ENCODE measurements at regions not wholly inside any gene's neighbourhood (a gene's known extent, or its start where the extent isn't known, plus 50 kb on each side); places are given as distances from the start of the nearest gene placed in this dataset.

- TF ChIP-seq ZBTB33 (IDR thresholded peaks at IDR 0.05) (no peak), TAF1 (conservative IDR thresholded peaks at IDR 0.05) (no peak), RAD21 (IDR thresholded peaks at IDR 0.05) (no peak), ATF3 (IDR thresholded peaks at IDR 0.05) (no peak), GABPA (IDR thresholded peaks at IDR 0.05 in 1 of 2, conservative IDR thresholded peaks at IDR 0.05 in 1 of 2) (no peak), JUND (IDR thresholded peaks at IDR 0.05) (no peak)
- 91% methylated on average over 45 of the region's 45 CpGs for WGBS
- peaks cover 0 to 4% (median 2%) of the 10 kb centered on the region in 4 donors for H3K27me3 ChIP-seq (ENCODE audit: control insufficient read depth in 4 of 4, insufficient read depth in 4 of 4, low read length in 3 of 4)
These were observed 280.1 kb downstream of the NPHP4 start for GRCh38 chr1:5711956-5712645.

GRCh38 chr1:5711079-5711478 lies 281.1 kb downstream of the NPHP4 start:
- H3K9me3 ChIP-seq (ENCODE audit: control insufficient read depth in 4 of 4, low read length in 3 of 4) = peaks cover 0 to 9% (median 3%) of the 10 kb centered on the region in 4 donors
- peaks cover 0 to 4% (median 2%) of the 10 kb centered on the region in 4 donors for H3K27me3 ChIP-seq (ENCODE audit: control insufficient read depth in 4 of 4, insufficient read depth in 4 of 4, low read length in 3 of 4)
- no peak for TF ChIP-seq SP1 (IDR thresholded peaks at IDR 0.05)
- no peak for TF ChIP-seq RXRA (IDR thresholded peaks at IDR 0.05)
- TF ChIP-seq RAD21 (IDR thresholded peaks at IDR 0.05) = no peak
- TF ChIP-seq HNF4A (conservative IDR thresholded peaks at IDR 0.05) = no peak
- no peak for TF ChIP-seq GABPA (IDR thresholded peaks at IDR 0.05 in 1 of 2, conservative IDR thresholded peaks at IDR 0.05 in 1 of 2)
- H3K27ac ChIP-seq (ENCODE audit: low read depth in 1 of 2, low read length in 2 of 2) = no peak overlapping the region
- H3K4me3 ChIP-seq (ENCODE audit: low read depth in 1 of 3, low read length in 3 of 3) = no peak overlapping the region
- H3K36me3 ChIP-seq (ENCODE audit: control insufficient read depth in 4 of 4, insufficient read depth in 3 of 4, low read depth in 1 of 4, low read length in 3 of 4) = no peaks in the 10 kb centered on the region
- H3K4me1 ChIP-seq (ENCODE audit: control insufficient read depth in 4 of 4, insufficient read depth in 4 of 4, low read length in 3 of 4) = no peaks in the 10 kb centered on the region
- no peak overlapping the region for H3K9ac ChIP-seq (ENCODE audit: low read depth in 1 of 2, low read length in 2 of 2)
- DNase-seq (ENCODE audit: low spot score) = no peak
- 66% methylated on average over 7 of the region's 7 CpGs for WGBS

More at GRCh38 chr1:5711956-5712645, 280.1 kb downstream of the NPHP4 start:
- no peak overlapping the region for H3K27ac ChIP-seq (ENCODE audit: low read depth in 1 of 2, low read length in 2 of 2)
- peaks cover 0 to 9% (median 3%) of the 10 kb centered on the region in 4 donors for H3K9me3 ChIP-seq (ENCODE audit: control insufficient read depth in 4 of 4, low read length in 3 of 4)
- no peak overlapping the region for H3K4me3 ChIP-seq (ENCODE audit: low read depth in 1 of 3, low read length in 3 of 3)
- no peak for DNase-seq (ENCODE audit: low spot score)
- H3K36me3 ChIP-seq (ENCODE audit: control insufficient read depth in 4 of 4, insufficient read depth in 3 of 4, low read depth in 1 of 4, low read length in 3 of 4) = no peaks in the 10 kb centered on the region
- H3K9ac ChIP-seq (ENCODE audit: low read depth in 1 of 2, low read length in 2 of 2) = no peak overlapping the region
- no peaks in the 10 kb centered on the region for H3K4me1 ChIP-seq (ENCODE audit: control insufficient read depth in 4 of 4, insufficient read depth in 4 of 4, low read length in 3 of 4)

- 51% methylated on average over 3 of the region's 3 CpGs for WGBS
- Histone ChIP-seq H3K27me3 (ENCODE audit: control insufficient read depth in 4 of 4, insufficient read depth in 4 of 4, low read length in 3 of 4) (peaks cover 0 to 4% (median under 1%) of the 10 kb centered on the region in 4 donors), H3K4me3 (ENCODE audit: low read depth in 1 of 3, low read length in 3 of 3) (no peak overlapping the region), H3K9ac (ENCODE audit: low read depth in 1 of 2, low read length in 2 of 2) (no peak overlapping the region), H3K4me1 (ENCODE audit: control insufficient read depth in 4 of 4, insufficient read depth in 4 of 4, low read length in 3 of 4) (no peaks in the 10 kb centered on the region), H3K27ac (ENCODE audit: low read depth in 1 of 2, low read length in 2 of 2) (no peak overlapping the region), H3K36me3 (ENCODE audit: control insufficient read depth in 4 of 4, insufficient read depth in 3 of 4, low read depth in 1 of 4, low read length in 3 of 4) (no peaks in the 10 kb centered on the region), H3K9me3 (ENCODE audit: control insufficient read depth in 4 of 4, low read length in 3 of 4) (no peaks in the 10 kb centered on the region)
- DNase-seq (ENCODE audit: low spot score) = no peak
- TF ChIP-seq GABPA (IDR thresholded peaks at IDR 0.05 in 1 of 2, conservative IDR thresholded peaks at IDR 0.05 in 1 of 2) = no peak
These were observed 282.2 kb downstream of the NPHP4 start for GRCh38 chr1:5709976-5710375.

- H3K4me3 ChIP-seq (ENCODE audit: low read depth in 1 of 3, low read length in 3 of 3) = no peak overlapping the region
- WGBS = 77% methylated on average over 6 of the region's 6 CpGs
- no peak for TF ChIP-seq ATF3 (IDR thresholded peaks at IDR 0.05)
- TF ChIP-seq SP1 (IDR thresholded peaks at IDR 0.05) = no peak
- no peak for TF ChIP-seq HNF4A (conservative IDR thresholded peaks at IDR 0.05)
- TF ChIP-seq NR2F2 (IDR thresholded peaks at IDR 0.05) = no peak
- TF ChIP-seq RAD21 (IDR thresholded peaks at IDR 0.05) = no peak
- no peak for TF ChIP-seq REST (IDR thresholded peaks at IDR 0.05)
- TF ChIP-seq TAF1 (conservative IDR thresholded peaks at IDR 0.05) = no peak
- TF ChIP-seq EGR1 (IDR thresholded peaks at IDR 0.05; ENCODE audit: low read depth in 2 of 2) = no peak
- no peak overlapping the region for H3K9ac ChIP-seq (ENCODE audit: low read depth in 1 of 2, low read length in 2 of 2)
- H3K9me3 ChIP-seq (ENCODE audit: control insufficient read depth in 4 of 4, low read length in 3 of 4) = no peaks in the 10 kb centered on the region
- H3K27me3 ChIP-seq (ENCODE audit: control insufficient read depth in 4 of 4, insufficient read depth in 4 of 4, low read length in 3 of 4) = peaks cover 0 to 4% (median under 1%) of the 10 kb centered on the region in 4 donors
- no peak for DNase-seq (ENCODE audit: low spot score)
- H3K36me3 ChIP-seq (ENCODE audit: control insufficient read depth in 4 of 4, insufficient read depth in 3 of 4, low read depth in 1 of 4, low read length in 3 of 4) = no peaks in the 10 kb centered on the region
- no peaks in the 10 kb centered on the region for H3K4me1 ChIP-seq (ENCODE audit: control insufficient read depth in 4 of 4, insufficient read depth in 4 of 4, low read length in 3 of 4)
- no peak overlapping the region for H3K27ac ChIP-seq (ENCODE audit: low read depth in 1 of 2, low read length in 2 of 2)
These were observed 282.7 kb downstream of the NPHP4 start for GRCh38 chr1:5709461-5709975.
